GM19023 (cell line): ENCODE measurements at regions not wholly inside any gene's neighbourhood (a gene's known extent, or its start where the extent isn't known, plus 50 kb on each side); places are given as distances from the start of the nearest gene placed in this dataset.

Experiments
- ATAC-seq: cut with Tn5 transposase; IDR thresholded peaks from one replicate; pipeline ENCODE4 v1.9.1; 2021; ENCODE audit warnings: mild to moderate bottlenecking, moderate library complexity; ENCODE audit not compliant: unreplicated experiment

DNA sequence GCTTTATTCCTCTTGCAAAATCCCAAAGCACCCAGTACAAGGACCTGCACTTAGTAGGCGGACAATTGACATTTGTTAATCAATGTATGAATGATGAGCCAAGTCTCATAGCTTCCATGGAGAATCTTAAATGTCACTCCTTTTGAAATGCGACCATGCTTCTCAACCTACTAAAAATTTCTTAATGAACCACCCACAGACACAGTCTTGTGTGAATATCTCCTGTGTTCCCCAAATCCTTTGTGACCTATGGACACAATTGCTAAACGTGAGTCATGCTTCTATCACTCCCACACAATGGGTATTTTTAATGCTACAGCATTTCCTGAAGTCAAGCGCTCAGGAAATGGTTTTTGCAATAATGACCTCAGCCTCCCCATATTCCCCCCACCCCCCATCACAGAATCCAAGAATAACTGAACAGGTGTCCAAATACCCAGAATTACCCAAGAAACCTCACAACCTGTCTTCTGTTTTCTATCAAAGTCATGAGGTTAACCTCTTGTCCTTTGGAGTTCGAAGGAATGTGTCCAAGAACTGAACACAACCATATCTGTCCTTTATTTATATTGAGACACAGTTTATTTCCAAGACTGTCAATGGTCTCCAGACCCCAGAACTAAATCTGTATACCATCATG lies 163.6 kb upstream of the PLEKHG7 start:
- ATAC-seq = peak; percentile 44

DNA sequence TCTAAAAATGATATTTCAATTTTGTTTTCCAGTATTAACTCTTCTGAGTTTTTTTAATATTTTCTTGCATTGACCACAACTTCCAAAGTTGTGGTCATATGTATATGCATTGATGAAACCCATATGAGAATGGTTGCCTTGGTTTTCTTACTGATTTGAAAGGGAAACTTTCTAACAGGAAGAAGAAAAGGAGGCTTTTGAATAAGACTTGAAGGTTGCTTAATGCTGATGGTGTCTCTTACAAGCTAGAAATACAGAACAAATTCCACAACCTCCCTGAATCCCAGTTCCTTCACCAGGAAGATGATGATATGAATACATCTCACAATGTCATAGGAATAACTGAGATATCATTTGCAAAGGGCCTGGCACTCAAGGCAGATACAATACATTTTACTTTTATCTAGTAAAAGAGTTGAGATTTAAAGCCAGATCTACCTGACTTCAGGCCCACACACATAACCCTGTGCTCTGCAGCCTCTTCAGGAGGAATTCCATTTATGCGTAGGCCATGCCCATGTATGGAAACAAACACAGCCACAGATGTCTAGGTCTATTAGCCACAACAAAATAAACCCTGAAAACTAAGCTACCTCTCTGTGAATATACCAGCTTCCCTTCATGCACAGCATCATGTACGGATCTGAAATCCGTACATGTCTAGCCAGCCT lies 165.4 kb upstream of the PLEKHG7 start:
- no peak for ATAC-seq

- ATAC-seq = no peak
These were observed 166.8 kb upstream of the PLEKHG7 start for GRCh38 chr12:92535961-92536360.

DNA sequence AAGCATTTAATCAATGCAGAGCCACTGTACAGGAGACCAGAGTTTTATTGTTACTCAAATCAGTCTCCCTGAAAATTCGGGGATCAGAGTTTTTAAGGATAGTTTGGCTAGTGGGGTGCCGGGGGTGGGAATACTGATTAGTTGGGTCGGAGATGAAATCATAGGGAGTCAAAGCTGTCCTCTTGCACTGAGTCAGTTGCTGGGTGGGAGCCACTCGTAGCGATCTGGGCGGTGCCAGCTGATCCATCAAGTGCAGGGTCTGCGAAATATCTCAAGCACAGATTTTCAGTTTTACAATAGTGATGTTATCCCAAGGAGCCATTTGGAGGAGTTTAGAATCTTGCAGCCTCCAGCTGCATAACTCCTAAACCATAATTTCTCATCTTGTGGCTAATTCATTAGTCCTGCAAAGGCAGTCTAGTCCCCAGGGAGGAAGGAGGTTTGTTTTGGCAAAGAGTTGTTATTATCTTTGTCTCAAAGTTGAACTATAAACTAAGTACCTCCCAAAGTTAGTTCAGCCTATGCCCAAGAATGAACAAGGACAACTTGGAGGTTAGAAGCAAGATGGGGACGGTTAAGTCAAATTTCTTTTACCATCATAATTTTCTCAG lies 169.4 kb upstream of the PLEKHG7 start:
- no peak for ATAC-seq

- no peak for ATAC-seq
These were observed 172.1 kb upstream of the PLEKHG7 start for GRCh38 chr12:92530706-92531105.

GRCh38 chr12:92529944-92530343 lies 172.8 kb upstream of the PLEKHG7 start:
- no peak for ATAC-seq

DNA sequence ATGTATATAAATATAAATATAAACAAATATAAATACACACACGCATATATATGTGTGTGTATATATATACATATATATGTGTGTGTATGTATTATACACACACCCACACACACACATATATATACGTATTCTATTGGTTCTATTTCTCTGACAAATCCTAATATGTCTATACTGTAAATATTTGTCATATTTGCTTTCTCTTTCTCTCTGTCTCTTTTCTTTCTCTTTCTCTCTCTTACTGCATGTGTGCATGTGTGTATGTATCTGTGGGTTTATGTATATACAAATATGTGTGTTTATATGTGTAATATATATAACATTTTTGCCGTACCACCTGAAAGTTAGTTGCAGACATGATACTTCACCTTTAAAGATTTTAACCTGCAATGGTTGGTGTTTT lies 174.2 kb upstream of the PLEKHG7 start:
- no peak for ATAC-seq

DNA sequence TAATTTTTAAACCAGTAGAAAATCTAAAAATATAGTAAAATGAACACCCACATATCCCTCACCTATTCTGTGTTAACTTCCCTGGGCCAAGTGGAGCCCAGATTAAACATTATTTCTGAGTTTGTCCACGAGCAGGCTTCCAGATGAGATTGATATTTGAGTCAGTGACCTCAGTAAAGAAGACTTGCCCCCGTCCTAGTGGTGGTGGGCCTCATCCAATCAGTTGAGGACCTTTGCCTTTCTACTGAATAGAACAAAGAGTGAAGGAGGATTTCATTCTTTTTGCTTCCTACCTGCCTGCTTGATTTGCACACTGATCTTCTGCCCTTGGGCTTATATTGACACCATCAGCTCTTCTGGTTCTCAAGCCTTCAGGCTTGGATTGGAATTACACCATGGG lies 174.7 kb upstream of the PLEKHG7 start:
- no peak for ATAC-seq

GRCh38 chr12:92524489-92524888 lies 178.3 kb upstream of the PLEKHG7 start:
- no peak for ATAC-seq

- ATAC-seq = no peak
These were observed 182.3 kb upstream of the PLEKHG7 start for GRCh38 chr12:92520511-92520910.

DNA sequence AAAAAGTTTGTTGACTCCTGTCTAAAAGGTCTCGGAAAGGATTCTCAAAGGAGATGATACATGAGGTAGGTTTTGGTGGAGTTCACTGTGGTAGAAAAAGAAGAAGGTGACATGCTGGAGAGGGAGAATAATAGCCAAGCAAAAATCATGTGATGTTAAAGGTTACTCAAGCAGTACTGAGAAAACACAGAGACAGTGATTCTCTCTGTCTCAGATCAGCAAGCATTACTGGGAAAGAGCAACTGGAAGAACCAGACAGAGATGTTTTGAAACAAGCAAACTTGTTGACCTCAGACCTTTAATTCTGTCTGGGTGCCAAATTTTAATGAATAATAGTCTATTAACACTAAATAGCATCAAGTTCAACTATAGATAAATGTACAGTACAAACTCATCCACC lies 183.5 kb upstream of the PLEKHG7 start:
- no peak for ATAC-seq

DNA sequence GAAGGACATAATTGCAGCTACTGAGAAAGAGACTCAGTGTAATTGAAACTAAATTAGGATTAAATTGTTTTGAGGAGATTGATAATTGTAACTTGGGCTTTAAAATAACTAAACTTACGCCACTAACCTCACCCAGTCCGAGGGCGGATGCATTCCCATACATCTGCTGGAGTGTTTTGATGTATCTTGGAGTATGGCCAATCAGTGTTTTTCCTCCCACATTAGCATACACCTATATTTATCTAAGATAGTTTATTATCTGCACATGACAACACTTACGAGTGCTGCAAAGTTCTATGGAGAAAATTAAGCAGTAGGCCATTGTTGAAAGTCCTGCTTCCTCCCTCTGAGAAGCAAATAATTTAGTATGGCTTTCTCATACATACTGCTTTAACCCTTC lies 184.7 kb upstream of the PLEKHG7 start:
- ATAC-seq = no peak

DNA sequence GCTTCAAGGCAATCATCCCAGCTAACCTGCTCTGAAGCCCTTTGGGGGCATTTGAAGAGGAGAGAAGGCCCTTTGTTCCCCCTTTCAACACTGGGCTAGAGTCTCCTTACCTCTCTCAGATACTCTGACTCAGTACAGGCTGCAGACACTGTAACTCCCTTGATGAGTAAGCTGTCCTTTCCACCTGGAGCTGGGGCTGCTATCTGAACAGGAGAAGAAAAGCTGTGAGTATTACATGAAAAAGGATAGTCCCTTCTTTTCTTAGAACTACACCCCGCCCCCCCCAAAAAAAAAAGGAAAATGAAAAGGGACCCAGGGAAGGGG lies 186.6 kb upstream of the PLEKHG7 start:
- no peak for ATAC-seq

- no peak for ATAC-seq
These were observed 189.5 kb upstream of the PLEKHG7 start for GRCh38 chr12:92513231-92513730.

GRCh38 chr12:92511786-92512185 lies 191.0 kb upstream of the PLEKHG7 start:
- no peak for ATAC-seq

DNA sequence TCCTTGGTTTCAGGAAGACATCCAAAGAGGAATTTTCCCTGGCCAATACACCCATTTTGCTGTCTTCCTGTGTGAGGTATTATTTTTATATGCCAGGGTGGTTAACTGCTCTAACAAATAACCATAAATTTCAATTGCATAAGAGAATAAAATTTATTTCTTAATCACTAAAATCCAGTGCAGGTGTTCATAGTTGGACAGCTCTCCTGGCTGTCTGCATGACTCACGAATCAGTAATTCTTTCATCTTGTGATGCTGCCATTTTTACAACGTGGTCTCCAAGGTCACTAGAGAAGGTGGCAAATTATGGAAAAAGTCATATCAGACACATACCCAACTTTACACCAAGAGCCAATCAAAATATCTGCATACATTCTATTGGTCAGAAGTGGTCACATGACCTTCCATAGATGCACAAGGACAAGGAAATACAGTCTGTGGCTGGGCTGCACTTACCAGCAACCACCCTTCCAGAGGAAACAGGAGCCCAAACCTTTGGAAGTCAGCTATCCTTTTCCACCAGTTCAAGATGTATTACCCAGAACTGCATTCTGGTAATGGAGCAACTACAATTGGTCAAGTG lies 193.5 kb upstream of the PLEKHG7 start:
- ATAC-seq = no peak

DNA sequence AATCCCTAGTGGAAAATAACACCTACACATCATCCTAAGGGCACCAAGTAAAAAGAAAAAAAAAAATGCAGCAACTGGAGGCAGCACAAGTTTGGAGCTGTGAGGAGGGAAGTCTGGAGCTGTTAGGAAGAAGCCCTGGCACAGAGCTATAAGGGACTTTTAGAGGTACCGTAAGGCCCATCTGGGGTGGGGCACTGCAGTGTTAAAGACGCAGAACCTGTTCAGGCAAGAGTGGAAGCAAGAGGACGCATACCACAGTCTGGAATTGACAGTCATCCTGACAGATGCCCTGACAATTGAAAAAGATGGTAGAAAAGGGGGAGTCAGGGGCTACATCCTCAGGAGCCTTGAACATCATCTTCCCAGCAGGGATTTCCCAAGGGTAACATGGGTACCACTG lies 195.9 kb upstream of the PLEKHG7 start:
- no peak for ATAC-seq

- ATAC-seq = no peak
These were observed 196.3 kb upstream of the PLEKHG7 start for GRCh38 chr12:92506460-92506859.

- peak; percentile 27 for ATAC-seq
These were observed 197.2 kb upstream of the PLEKHG7 start for GRCh38 chr12:92505254-92506231.

DNA sequence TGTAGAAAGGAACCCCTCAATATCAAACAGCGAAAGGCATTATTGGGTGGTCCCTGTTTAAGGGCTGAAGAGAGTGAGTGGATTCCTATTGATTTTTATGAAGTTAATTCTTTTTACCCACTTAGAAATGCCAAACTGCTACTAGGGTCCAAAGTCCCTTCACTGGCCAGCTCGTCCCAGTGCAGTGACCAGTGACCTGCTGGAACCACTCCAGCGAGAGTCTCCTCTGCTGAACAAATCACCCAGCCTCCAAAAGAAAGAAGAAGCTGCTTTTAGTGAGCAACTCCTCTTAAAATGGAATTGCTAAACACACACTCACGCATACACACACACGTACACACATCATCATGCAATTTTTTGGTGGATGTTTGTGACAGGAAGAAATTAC lies 198.2 kb upstream of the PLEKHG7 start:
- no peak for ATAC-seq
